Upper lobe of right lung (tissue), 1 donor: ENCODE measurements at regions not wholly inside any gene's neighbourhood (a gene's known extent, or its start where the extent isn't known, plus 50 kb on each side); places are given as distances from the start of the nearest gene placed in this dataset.

Experiments used
- ATAC-seq: fragments of 200-7000 bp; cut with Tn5 transposase; one replicate; pipeline ENCODE4 v1.9.1; 2020; ENCODE audit warnings: mild to moderate bottlenecking, moderate library complexity
- DNase-seq: peaks from one replicate; pipeline ENCODE4 v3.0.0-alpha.2; 2020
- H3K27ac ChIP-seq: fragments of 200-600 bp; one replicate; pipeline ENCODE4 v1.8.0; 2022
- H3K27me3 ChIP-seq: fragments of 200-600 bp; one replicate; pipeline ENCODE4 v1.8.0; 2022; ENCODE audit warnings: mild to moderate bottlenecking
- H3K36me3 ChIP-seq: fragments of 200-600 bp; one replicate; pipeline ENCODE4 v1.8.0; 2022
- H3K4me1 ChIP-seq: fragments of 200-600 bp; one replicate; pipeline ENCODE4 v1.8.0; 2022
- H3K4me3 ChIP-seq: fragments of 200-600 bp; one replicate; pipeline ENCODE4 v1.8.0; 2022; ENCODE audit warnings: mild to moderate bottlenecking
- H3K9me3 ChIP-seq: fragments of 200-600 bp; one replicate; pipeline ENCODE4 v1.8.0; 2022
- intact Hi-C: fragments of 100-400 bp; cut with DNase I; formaldehyde crosslinking; loops from one replicate; pipeline ENCODE4 v1.11.0; 2022
- TF ChIP-seq, protein P1 (sequence below): fragments of 200-600 bp; IDR thresholded peaks from one replicate; pipeline ENCODE4 v1.8.0; 2022; ENCODE audit warnings: antibody characterized with exemption
- donor health status: DM: no; HTN: yes; CAD: no; lungs with severe emphysema.

DNA sequence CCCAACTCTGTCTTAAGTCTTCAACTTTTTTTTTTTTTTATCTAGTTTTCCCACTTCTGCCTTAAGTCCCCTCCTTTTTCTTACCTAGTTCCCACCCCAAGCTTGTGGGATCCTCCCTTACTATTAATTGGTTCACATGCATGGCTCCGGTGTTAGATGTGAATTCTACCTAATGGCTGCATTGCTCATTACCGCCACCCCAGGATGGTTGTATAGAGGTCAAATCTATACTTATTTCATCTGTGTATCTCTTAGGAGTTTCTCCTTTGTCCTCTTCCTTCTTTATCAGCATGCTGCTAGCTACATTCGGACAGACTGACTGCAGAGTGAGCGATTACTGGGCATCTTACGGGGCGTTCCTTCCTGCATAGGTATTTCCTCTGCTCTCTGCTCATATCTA lies 605.7 kb upstream of the GRM7 start:
- intact Hi-C loops: no loop called here
- DNase-seq (no peak), ATAC-seq (no peak)
- no peaks in the 10 kb centered on the region for H3K9me3 ChIP-seq
- no peak overlapping the region for H3K27ac ChIP-seq
- no peaks in the 10 kb centered on the region for H3K4me1 ChIP-seq
- H3K4me3 ChIP-seq: no peak overlapping the region
- TF ChIP-seq, protein P1, sequence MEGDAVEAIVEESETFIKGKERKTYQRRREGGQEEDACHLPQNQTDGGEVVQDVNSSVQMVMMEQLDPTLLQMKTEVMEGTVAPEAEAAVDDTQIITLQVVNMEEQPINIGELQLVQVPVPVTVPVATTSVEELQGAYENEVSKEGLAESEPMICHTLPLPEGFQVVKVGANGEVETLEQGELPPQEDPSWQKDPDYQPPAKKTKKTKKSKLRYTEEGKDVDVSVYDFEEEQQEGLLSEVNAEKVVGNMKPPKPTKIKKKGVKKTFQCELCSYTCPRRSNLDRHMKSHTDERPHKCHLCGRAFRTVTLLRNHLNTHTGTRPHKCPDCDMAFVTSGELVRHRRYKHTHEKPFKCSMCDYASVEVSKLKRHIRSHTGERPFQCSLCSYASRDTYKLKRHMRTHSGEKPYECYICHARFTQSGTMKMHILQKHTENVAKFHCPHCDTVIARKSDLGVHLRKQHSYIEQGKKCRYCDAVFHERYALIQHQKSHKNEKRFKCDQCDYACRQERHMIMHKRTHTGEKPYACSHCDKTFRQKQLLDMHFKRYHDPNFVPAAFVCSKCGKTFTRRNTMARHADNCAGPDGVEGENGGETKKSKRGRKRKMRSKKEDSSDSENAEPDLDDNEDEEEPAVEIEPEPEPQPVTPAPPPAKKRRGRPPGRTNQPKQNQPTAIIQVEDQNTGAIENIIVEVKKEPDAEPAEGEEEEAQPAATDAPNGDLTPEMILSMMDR: no peak
- H3K36me3 ChIP-seq: no peaks in the 10 kb centered on the region
- no peaks in the 10 kb centered on the region for H3K27me3 ChIP-seq

DNA sequence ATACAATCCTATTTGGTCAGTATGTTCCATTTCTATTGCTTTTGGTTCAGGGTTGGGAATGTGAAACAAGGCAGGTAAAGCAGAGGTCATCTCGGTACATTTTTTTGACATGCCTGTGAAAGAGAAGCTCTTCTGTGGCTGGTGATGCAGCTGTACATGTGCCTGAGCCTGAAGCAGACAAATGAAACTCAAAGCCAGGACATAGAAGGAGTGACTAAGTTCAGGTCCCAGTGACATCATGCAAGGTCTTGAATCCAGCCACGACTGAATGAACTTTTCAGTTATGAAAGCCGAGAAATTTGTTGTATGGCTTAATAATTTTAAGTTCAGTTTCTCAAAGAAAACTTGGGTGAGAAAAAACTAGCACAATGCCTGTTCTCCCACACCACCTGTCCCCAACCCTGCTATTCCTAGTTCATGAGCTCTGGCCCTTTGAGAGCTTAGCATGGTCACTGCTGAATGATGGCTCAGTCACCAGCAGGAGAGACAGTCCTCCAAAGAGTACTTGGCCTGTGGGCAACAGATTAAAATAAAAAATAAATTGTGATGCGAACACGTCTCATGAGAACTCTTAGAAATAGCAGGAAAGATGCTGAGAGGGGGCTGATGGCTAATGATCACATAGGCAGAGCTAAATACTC lies 600.2 kb upstream of the GRM7 start:
- intact Hi-C loops: no loop called here
- no peak for ATAC-seq
- TF ChIP-seq, protein P1: no peak

DNA sequence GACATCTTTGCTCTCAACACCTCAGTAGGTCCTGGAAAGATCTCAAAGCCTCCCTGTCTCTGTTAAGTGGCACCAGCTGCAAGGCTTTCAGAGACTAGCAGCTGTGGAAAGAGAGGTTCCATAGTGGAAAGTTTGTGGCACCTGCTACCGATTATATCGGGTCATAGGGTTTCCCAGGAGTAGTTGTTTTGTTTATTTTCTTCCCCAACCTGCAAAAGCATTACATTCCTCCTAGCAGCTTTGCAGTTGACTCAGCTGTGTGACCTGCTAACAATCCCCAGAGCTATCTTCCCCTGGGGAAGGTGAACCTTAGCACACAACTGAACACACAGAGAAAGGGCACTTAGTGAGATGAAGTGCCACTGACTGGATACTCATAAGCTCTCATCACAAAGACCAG lies 598.9 kb upstream of the GRM7 start:
- Histone ChIP-seq H3K36me3 (no peaks in the 10 kb centered on the region), H3K9me3 (no peaks in the 10 kb centered on the region), H3K4me1 (no peaks in the 10 kb centered on the region), H3K27me3 (no peaks in the 10 kb centered on the region), H3K27ac (no peak overlapping the region), H3K4me3 (no peak overlapping the region)
- intact Hi-C loops: no loop called here
- ATAC-seq (no peak), DNase-seq (no peak)
- TF ChIP-seq, protein P1: no peak

More for the DNA sequence above, 600.2 kb upstream of the GRM7 start:
- Histone ChIP-seq H3K36me3 (no peaks in the 10 kb centered on the region), H3K4me3 (no peak overlapping the region), H3K27ac (no peak overlapping the region), H3K27me3 (no peaks in the 10 kb centered on the region), H3K4me1 (no peaks in the 10 kb centered on the region), H3K9me3 (no peaks in the 10 kb centered on the region)
- DNase-seq: no peak

DNA sequence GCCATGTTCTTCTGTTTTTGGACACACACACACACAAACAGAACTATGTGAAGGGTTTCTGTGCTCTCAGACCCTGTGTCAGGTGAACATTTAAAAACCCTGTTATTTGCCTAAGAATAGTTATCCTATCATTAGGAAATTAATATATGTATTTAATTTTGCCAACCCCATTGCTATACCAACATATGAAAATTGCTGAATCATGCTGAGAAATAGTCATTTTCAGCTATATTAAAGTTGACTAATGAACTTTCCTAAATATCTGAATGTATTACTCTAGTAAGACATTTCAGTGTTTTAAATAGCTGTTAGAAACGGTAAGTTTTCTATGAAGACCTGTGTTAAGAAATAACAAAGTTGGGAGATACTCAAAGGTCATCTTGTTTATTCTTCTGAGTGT lies 596.9 kb upstream of the GRM7 start:
- DNase-seq: no peak
- no peak overlapping the region for H3K27ac ChIP-seq
- no peaks in the 10 kb centered on the region for H3K9me3 ChIP-seq
- H3K4me1 ChIP-seq: no peaks in the 10 kb centered on the region
- TF ChIP-seq, protein P1: no peak
- H3K4me3 ChIP-seq: no peak overlapping the region
- no peaks in the 10 kb centered on the region for H3K27me3 ChIP-seq
- no peaks in the 10 kb centered on the region for H3K36me3 ChIP-seq
- ATAC-seq: no peak
- intact Hi-C loops: no loop called here

DNA sequence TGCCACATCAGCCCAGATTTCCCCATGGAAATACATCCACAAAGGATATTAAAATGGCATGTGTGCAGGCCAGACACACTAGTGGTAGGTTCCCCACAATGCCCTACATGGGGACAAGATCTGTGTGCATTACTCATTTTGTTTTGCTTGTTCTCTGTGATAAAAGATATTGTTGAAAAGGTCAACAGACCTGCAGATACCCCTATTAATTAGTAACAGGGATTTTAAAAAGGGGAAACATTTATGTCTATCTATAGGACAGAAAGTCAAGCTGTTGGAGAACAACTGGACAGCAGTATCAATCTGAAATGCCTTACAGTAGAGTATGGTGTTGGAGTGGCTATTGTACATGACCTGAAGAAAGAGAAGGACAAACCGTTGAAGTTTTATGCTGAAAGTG lies 596.0 kb upstream of the GRM7 start:
- no peak overlapping the region for H3K4me3 ChIP-seq
- TF ChIP-seq, protein P1: no peak
- no peaks in the 10 kb centered on the region for H3K36me3 ChIP-seq
- intact Hi-C loops: no loop called here
- ATAC-seq (no peak), DNase-seq (no peak)
- no peak overlapping the region for H3K27ac ChIP-seq
- H3K9me3 ChIP-seq: no peaks in the 10 kb centered on the region
- H3K4me1 ChIP-seq: no peaks in the 10 kb centered on the region
- H3K27me3 ChIP-seq: no peaks in the 10 kb centered on the region

DNA sequence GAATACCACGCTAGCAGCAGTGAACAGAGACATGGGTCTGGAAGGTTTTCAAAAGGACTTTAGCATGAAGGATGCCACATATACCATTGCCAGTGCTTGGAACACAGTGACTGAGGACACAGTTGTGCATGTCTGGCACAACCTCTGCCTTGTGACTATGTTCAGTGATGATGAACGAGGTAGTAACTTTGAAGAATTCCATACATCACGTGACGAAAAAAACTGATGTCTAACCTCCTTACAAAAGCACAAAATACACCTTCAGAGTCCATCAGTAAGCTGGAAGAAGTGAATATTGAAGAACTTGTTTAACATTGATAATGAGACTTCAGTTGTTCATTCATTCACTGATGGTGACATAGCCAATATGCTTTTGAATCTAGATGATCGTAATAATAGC lies 594.8 kb upstream of the GRM7 start:
- H3K4me3 ChIP-seq: no peak overlapping the region
- TF ChIP-seq, protein P1: no peak
- intact Hi-C loops: no loop called here
- DNase-seq (no peak), ATAC-seq (no peak)
- H3K4me1 ChIP-seq: no peaks in the 10 kb centered on the region
- no peaks in the 10 kb centered on the region for H3K27me3 ChIP-seq
- no peaks in the 10 kb centered on the region for H3K9me3 ChIP-seq
- H3K27ac ChIP-seq: no peak overlapping the region
- H3K36me3 ChIP-seq: no peaks in the 10 kb centered on the region
